ENCODE measurements at regions not wholly inside any gene's neighbourhood (a gene's known extent, or its start where the extent isn't known, plus 50 kb on each side); places are given as distances from the start of the nearest gene placed in this dataset.

- Histone ChIP-seq H3K4me3 (ENCODE audit: low read depth, low read length) (no peak overlapping the region), H3K4me1 (no peaks in the 10 kb centered on the region; the same call in 1 of the 2 replicates), H3K36me3 (ENCODE audit: control insufficient read depth, insufficient read depth, low read length) (no peaks in the 10 kb centered on the region), H3K27me3 (replicated peaks; ENCODE audit: control insufficient read depth, insufficient read depth, low read length) (no peaks in the 10 kb centered on the region), H3K9me3 (peaks cover 6% of the 10 kb centered on the region; the same call in 1 of the 2 replicates)
- intact Hi-C loops (cut with micrococcal nuclease; ENCODE audit: unreplicated experiment) = no loop called here
- no TSS peak for BruUV-seq (replicated peaks)
- CTCF ChIA-PET = no interaction called here
- peaks cover 16% of the 10 kb centered on the region for H3K4me1 Mint-ChIP-seq (ENCODE audit: low read depth, unreplicated experiment)
- H3K27ac Mint-ChIP-seq (ENCODE audit: unreplicated experiment) = no peak overlapping the region
- no peak for DNase-seq
- H3K4me3 Mint-ChIP-seq (ENCODE audit: unreplicated experiment) = no peak overlapping the region
- POLR2A ChIA-PET = no interaction called here
- H3K36me3 Mint-ChIP-seq (ENCODE audit: insufficient read depth, unreplicated experiment) = no peaks in the 10 kb centered on the region
- peaks cover 9% of the 10 kb centered on the region for H3K9me3 Mint-ChIP-seq (ENCODE audit: unreplicated experiment)
- no peaks in the 10 kb centered on the region for H3K27me3 Mint-ChIP-seq (ENCODE audit: insufficient read depth, unreplicated experiment)
- no peak for TF ChIP-seq CTCF (IDR thresholded peaks at IDR 0.05; ENCODE audit: insufficient read depth in 1 of 2, low read depth in 1 of 2, low read length in 1 of 2, severe bottlenecking in 1 of 2, unreplicated experiment in 1 of 2)
Observed at GRCh38 chr7:22635349-22635748, 91.7 kb upstream of the IL6 start.

GRCh38 chr7:22633954-22634474 lies 93.0 kb upstream of the IL6 start:
- no TSS peak for BruUV-seq (replicated peaks)
- H3K27me3 ChIP-seq (replicated peaks; ENCODE audit: control insufficient read depth, insufficient read depth, low read length) = no peaks in the 10 kb centered on the region
- Mint-ChIP-seq H3K27me3 (ENCODE audit: insufficient read depth, unreplicated experiment) (no peaks in the 10 kb centered on the region), H3K4me3 (ENCODE audit: unreplicated experiment) (no peak overlapping the region), H3K27ac (ENCODE audit: unreplicated experiment) (peak overlapping the region; percentile 16), H3K9me3 (ENCODE audit: unreplicated experiment) (no peaks in the 10 kb centered on the region), H3K36me3 (ENCODE audit: insufficient read depth, unreplicated experiment) (no peaks in the 10 kb centered on the region), H3K4me1 (ENCODE audit: low read depth, unreplicated experiment) (peaks cover 23% of the 10 kb centered on the region)
- no peaks in the 10 kb centered on the region for H3K36me3 ChIP-seq (ENCODE audit: control insufficient read depth, insufficient read depth, low read length)
- peaks cover 6% of the 10 kb centered on the region; the same call in 1 of the 2 replicates for H3K9me3 ChIP-seq
- H3K4me3 ChIP-seq (ENCODE audit: low read depth, low read length) = no peak overlapping the region
- peak in 1 of 2 experiments; percentile 12 for DNase-seq
- TF ChIP-seq CTCF (IDR thresholded peaks at IDR 0.05; ENCODE audit: insufficient read depth in 1 of 2, low read depth in 1 of 2, low read length in 1 of 2, severe bottlenecking in 1 of 2, unreplicated experiment in 1 of 2) = no peak
- CTCF ChIA-PET = interaction anchor here (0.8 kb wide), 1 partner anchor 39 kb away, joined by 3 read pairs; no protein-coding TSS in a partner anchor
- intact Hi-C loops (cut with micrococcal nuclease; ENCODE audit: unreplicated experiment) = no loop called here
- POLR2A ChIA-PET = no interaction called here
- H3K4me1 ChIP-seq = no peaks in the 10 kb centered on the region; the same call in 1 of the 2 replicates

- H3K4me3 ChIP-seq (ENCODE audit: low read depth, low read length) = no peak overlapping the region
- POLR2A ChIA-PET = no interaction called here
- H3K9me3 ChIP-seq = peaks cover 6% of the 10 kb centered on the region; the same call in 1 of the 2 replicates
- no peak for DNase-seq
- CTCF ChIA-PET = interaction anchor here (0.8 kb wide), 1 partner anchor 39 kb away, joined by 3 read pairs; no protein-coding TSS in a partner anchor
- BruUV-seq (replicated peaks) = no TSS peak
- no peaks in the 10 kb centered on the region for H3K27me3 Mint-ChIP-seq (ENCODE audit: insufficient read depth, unreplicated experiment)
- H3K4me1 Mint-ChIP-seq (ENCODE audit: low read depth, unreplicated experiment) = peaks cover 27% of the 10 kb centered on the region
- H3K9me3 Mint-ChIP-seq (ENCODE audit: unreplicated experiment) = no peaks in the 10 kb centered on the region
- no peaks in the 10 kb centered on the region for H3K36me3 ChIP-seq (ENCODE audit: control insufficient read depth, insufficient read depth, low read length)
- TF ChIP-seq CTCF (IDR thresholded peaks at IDR 0.05; ENCODE audit: insufficient read depth in 1 of 2, low read depth in 1 of 2, low read length in 1 of 2, severe bottlenecking in 1 of 2, unreplicated experiment in 1 of 2) = no peak
- no peaks in the 10 kb centered on the region for H3K36me3 Mint-ChIP-seq (ENCODE audit: insufficient read depth, unreplicated experiment)
- H3K27ac Mint-ChIP-seq (ENCODE audit: unreplicated experiment) = peak overlapping the region; percentile 16
- intact Hi-C loops (cut with micrococcal nuclease; ENCODE audit: unreplicated experiment) = no loop called here
- H3K27me3 ChIP-seq (replicated peaks; ENCODE audit: control insufficient read depth, insufficient read depth, low read length) = no peaks in the 10 kb centered on the region
- no peak overlapping the region for H3K4me3 Mint-ChIP-seq (ENCODE audit: unreplicated experiment)
- H3K4me1 ChIP-seq = no peaks in the 10 kb centered on the region; the same call in 1 of the 2 replicates
Observed at GRCh38 chr7:22633286-22633953, 93.6 kb upstream of the IL6 start.

Data from Caco-2 (cell line).